SK-N-SH (cell line): ENCODE measurements at regions not wholly inside any gene's neighbourhood (a gene's known extent, or its start where the extent isn't known, plus 50 kb on each side); places are given as distances from the start of the nearest gene placed in this dataset.

Experiments
- CTCF ChIA-PET: fragments of 300-600, 350-600 bp; formaldehyde crosslinking; extraction: SDS; loops from one replicate; lab custom pipeline; 2021; lab: Yijun Ruan, JAX
- POLR2A ChIA-PET: fragments of 350-600 bp; sonication (Branson Sonifier 250); formaldehyde crosslinking; extraction: SDS; loops from one replicate; lab custom pipeline; 2020; ENCODE audit warnings: antibody characterized with exemption, inconsistent platforms; lab: Yijun Ruan, JAX
- DNase-seq: peaks from one replicate; pipeline ENCODE4 v3.0.0; 2012
- H2AFZ ChIP-seq: fragments of 200-600 bp; sonication (generic); 2 replicates; pipeline ENCODE4 v1.8.1; 2016; ENCODE audit warnings: antibody characterized with exemption, mild to moderate bottlenecking, low read depth
- H3F3A ChIP-seq: fragments of 200-600 bp; sonication (generic); replicated peaks from 2 replicates; pipeline ENCODE3; 2016; ENCODE audit warnings: antibody characterized with exemption, mild to moderate bottlenecking; ENCODE audit not compliant: insufficient read depth
- H3K27ac ChIP-seq, 2 experiments: fragments of 200-500 bp in 1 of 2; fragments of 200-600 bp in 1 of 2; sonication (Bioruptor generic) in 1 of 2; sonication (generic), shearing (Covaris generic) in 1 of 2; 2 replicates each; pipeline versions ENCODE4 v1.5.1 to v1.6.1; 2014 to 2016; ENCODE audit warnings: low read depth in 2 of 2, inconsistent platforms in 1 of 2, low read length in 1 of 2, mild to moderate bottlenecking in 1 of 2, mixed read lengths in 1 of 2
- H3K27me3 ChIP-seq: fragments of 200-600 bp; sonication (generic), shearing (Covaris generic); 2 replicates; pipeline ENCODE4 v1.6.1; 2016; ENCODE audit warnings: mixed run types; ENCODE audit not compliant: insufficient read depth
- H3K36me3 ChIP-seq, 2 experiments: fragments of 200-500 bp in 1 of 2; fragments of 200-600 bp in 1 of 2; sonication (Bioruptor generic) in 1 of 2; sonication (generic) in 1 of 2; replicated peaks in 1 of 2; 2 replicates each; pipeline versions ENCODE3 to v1.5.1; 2014 to 2016; ENCODE audit warnings: low read length in 1 of 2, mild to moderate bottlenecking in 1 of 2; ENCODE audit not compliant: insufficient read depth in 2 of 2, control insufficient read depth in 1 of 2
- H3K4me1 ChIP-seq, 2 experiments: fragments of 200-500 bp in 1 of 2; fragments of 200-600 bp in 1 of 2; sonication (Bioruptor generic) in 1 of 2; sonication (generic), shearing (Covaris generic) in 1 of 2; 2 replicates each; pipeline versions ENCODE4 v1.5.1 to v1.6.1; 2014 to 2016; ENCODE audit warnings: low read depth in 1 of 2, low read length in 1 of 2, mixed run types in 1 of 2; ENCODE audit not compliant: insufficient read depth in 2 of 2, control insufficient read depth in 1 of 2
- H3K4me2 ChIP-seq: fragments of 200-600 bp; sonication (generic), shearing (Covaris generic); 2 replicates; pipeline ENCODE4 v1.6.1; 2017; ENCODE audit warnings: mixed run types
- H3K4me3 ChIP-seq, 2 experiments: fragments of 200-500 bp in 1 of 2; fragments of 200-600 bp in 1 of 2; sonication (Bioruptor generic) in 1 of 2; sonication (generic), shearing (Covaris generic) in 1 of 2; 2 replicates each; pipeline versions ENCODE4 v1.5.1 to v1.8.1; 2014 to 2016; ENCODE audit warnings: low read depth in 2 of 2, inconsistent platforms in 1 of 2, low read length in 1 of 2, mild to moderate bottlenecking in 1 of 2, mixed read lengths in 1 of 2, moderate library complexity in 1 of 2
- H3K79me2 ChIP-seq: fragments of 200-600 bp; sonication (generic); 2 replicates; pipeline ENCODE4 v1.8.1; 2017; ENCODE audit warnings: mild to moderate bottlenecking; ENCODE audit not compliant: insufficient read depth
- H3K9ac ChIP-seq: fragments of 200-600 bp; sonication (generic); 2 replicates; pipeline ENCODE4 v1.6.1; 2017; ENCODE audit warnings: mixed run types
- H3K9me2 ChIP-seq: fragments of 200-600 bp; sonication (generic); 2 replicates; pipeline ENCODE4 v1.6.1; 2017; ENCODE audit warnings: mixed run types
- H3K9me3 ChIP-seq: fragments of 200-600 bp; sonication (generic); 2 replicates; pipeline ENCODE4 v1.6.1; 2017; ENCODE audit warnings: mixed run types, mild to moderate bottlenecking, moderate library complexity
- H4K20me1 ChIP-seq: fragments of 200-600 bp; sonication (generic); 2 replicates; pipeline ENCODE4 v1.6.1; 2017; ENCODE audit warnings: mild to moderate bottlenecking, mixed run types; ENCODE audit not compliant: insufficient read depth
- ELF1 ChIP-seq: IDR thresholded peaks from 2 replicates; pipeline ENCODE4 v1.4.0; 2012
- EP300 ChIP-seq, 2 experiments: IDR thresholded peaks; 2 replicates each; pipeline versions ENCODE4 v1.4.0 to v1.6.1; 2012; ENCODE audit warnings: borderline replicate concordance in 1 of 2, low read depth in 1 of 2, low read length in 1 of 2
- FOXJ3 ChIP-seq: sonication (generic); formaldehyde crosslinking; IDR thresholded peaks from 2 replicates; pipeline ENCODE4 v1.5.1; 2020; ENCODE audit warnings: mild to moderate bottlenecking, missing genetic modification reagents
- GATA2 ChIP-seq: sonication (generic); formaldehyde crosslinking; IDR thresholded peaks from 2 replicates; pipeline ENCODE4 v1.5.0; 2020; ENCODE audit warnings: mild to moderate bottlenecking, missing genetic modification reagents
- MEF2A ChIP-seq: IDR thresholded peaks from 2 replicates; pipeline ENCODE4 v1.4.0; 2012; ENCODE audit warnings: low read depth, borderline replicate concordance
- MXI1 ChIP-seq: IDR thresholded peaks from 2 replicates; pipeline ENCODE4 v1.6.1; 2012; ENCODE audit warnings: mild to moderate bottlenecking, low read depth, low read length, improper control_type of control experiment
- NFIC ChIP-seq: IDR thresholded peaks from 2 replicates; pipeline ENCODE4 v1.4.0; 2012; ENCODE audit warnings: borderline replicate concordance
- NRF1 ChIP-seq: IDR thresholded peaks from 2 replicates; pipeline ENCODE4 v1.6.1; 2012; ENCODE audit warnings: low read depth, mild to moderate bottlenecking, low read length
- RAD21 ChIP-seq: IDR thresholded peaks from 2 replicates; pipeline ENCODE4 v1.6.1; 2012; ENCODE audit warnings: mild to moderate bottlenecking, low read length
- SIN3A ChIP-seq: IDR thresholded peaks from 2 replicates; pipeline ENCODE4 v1.6.1; 2012; ENCODE audit warnings: low read depth, mild to moderate bottlenecking, low read length, moderate library complexity, borderline replicate concordance
- SMC3 ChIP-seq: IDR thresholded peaks from 2 replicates; pipeline ENCODE4 v1.6.1; 2012; ENCODE audit warnings: low read depth, low read length, improper control_type of control experiment
- TCF12 ChIP-seq: IDR thresholded peaks from 2 replicates; pipeline ENCODE4 v1.4.0; 2012
- TEAD4 ChIP-seq: IDR thresholded peaks from 2 replicates; pipeline ENCODE4 v1.4.0; 2012; ENCODE audit warnings: mild to moderate bottlenecking, borderline replicate concordance; ENCODE audit not compliant: insufficient read depth
- YY1 ChIP-seq: IDR thresholded peaks from 2 replicates; pipeline ENCODE4 v1.4.0; 2012; ENCODE audit warnings: low read depth, mild to moderate bottlenecking
- WGBS: methylation state at CpG from one replicate; pipeline ENCODE4 v1.1.6; 2017; ENCODE audit warnings: low lambda C conversion rate; 5-methylcytosine and 5-hydroxymethylcytosine counted together
- TF ChIP-seq, protein P1 (sequence below): IDR thresholded peaks from 2 replicates; pipeline ENCODE4 v1.6.1; 2012; ENCODE audit warnings: mild to moderate bottlenecking, low read depth, low read length, moderate library complexity

- no peaks in the 10 kb centered on the region for H3F3A ChIP-seq
- H3K4me1 ChIP-seq = no peaks in the 10 kb centered on the region
- H3K27ac ChIP-seq = no peak overlapping the region
- no peak overlapping the region for H3K9ac ChIP-seq
- no peak overlapping the region for H3K4me2 ChIP-seq
- CTCF ChIA-PET = interaction anchor here (2.0 kb wide), 1 partner anchor 272 kb away, joined by 5 read pairs; no protein-coding TSS in a partner anchor
- no peaks in the 10 kb centered on the region for H3K36me3 ChIP-seq
- POLR2A ChIA-PET = no interaction called here
- WGBS = 0% methylated on average over 5 of the region's 5 CpGs
- no peaks in the 10 kb centered on the region for H3K9me2 ChIP-seq
- no peaks in the 10 kb centered on the region; the same call in 1 of the 2 replicates for H3K27me3 ChIP-seq
- no peaks in the 10 kb centered on the region for H3K79me2 ChIP-seq
- DNase-seq = no peak
- H3K9me3 ChIP-seq = no peaks in the 10 kb centered on the region
- H3K4me3 ChIP-seq = no peak overlapping the region
- no peak overlapping the region for H2AFZ ChIP-seq
- H4K20me1 ChIP-seq = no peaks in the 10 kb centered on the region
- TF ChIP-seq NRF1 (no peak), FOXJ3 (CRISPR knock-in tag) (no peak), YY1 (no peak), ELF1 (no peak)
Measured at GRCh38 chr14:105951399-105951798, 425.0 kb downstream of the TMEM121 start.

- no peak for TF ChIP-seq GATA2 (CRISPR knock-in tag)
- no peak for TF ChIP-seq RAD21
- TF ChIP-seq SMC3 = no peak
- no peak for TF ChIP-seq SIN3A
- TF ChIP-seq MXI1 = no peak
- TF ChIP-seq, protein P1, sequence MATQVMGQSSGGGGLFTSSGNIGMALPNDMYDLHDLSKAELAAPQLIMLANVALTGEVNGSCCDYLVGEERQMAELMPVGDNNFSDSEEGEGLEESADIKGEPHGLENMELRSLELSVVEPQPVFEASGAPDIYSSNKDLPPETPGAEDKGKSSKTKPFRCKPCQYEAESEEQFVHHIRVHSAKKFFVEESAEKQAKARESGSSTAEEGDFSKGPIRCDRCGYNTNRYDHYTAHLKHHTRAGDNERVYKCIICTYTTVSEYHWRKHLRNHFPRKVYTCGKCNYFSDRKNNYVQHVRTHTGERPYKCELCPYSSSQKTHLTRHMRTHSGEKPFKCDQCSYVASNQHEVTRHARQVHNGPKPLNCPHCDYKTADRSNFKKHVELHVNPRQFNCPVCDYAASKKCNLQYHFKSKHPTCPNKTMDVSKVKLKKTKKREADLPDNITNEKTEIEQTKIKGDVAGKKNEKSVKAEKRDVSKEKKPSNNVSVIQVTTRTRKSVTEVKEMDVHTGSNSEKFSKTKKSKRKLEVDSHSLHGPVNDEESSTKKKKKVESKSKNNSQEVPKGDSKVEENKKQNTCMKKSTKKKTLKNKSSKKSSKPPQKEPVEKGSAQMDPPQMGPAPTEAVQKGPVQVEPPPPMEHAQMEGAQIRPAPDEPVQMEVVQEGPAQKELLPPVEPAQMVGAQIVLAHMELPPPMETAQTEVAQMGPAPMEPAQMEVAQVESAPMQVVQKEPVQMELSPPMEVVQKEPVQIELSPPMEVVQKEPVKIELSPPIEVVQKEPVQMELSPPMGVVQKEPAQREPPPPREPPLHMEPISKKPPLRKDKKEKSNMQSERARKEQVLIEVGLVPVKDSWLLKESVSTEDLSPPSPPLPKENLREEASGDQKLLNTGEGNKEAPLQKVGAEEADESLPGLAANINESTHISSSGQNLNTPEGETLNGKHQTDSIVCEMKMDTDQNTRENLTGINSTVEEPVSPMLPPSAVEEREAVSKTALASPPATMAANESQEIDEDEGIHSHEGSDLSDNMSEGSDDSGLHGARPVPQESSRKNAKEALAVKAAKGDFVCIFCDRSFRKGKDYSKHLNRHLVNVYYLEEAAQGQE = no peak
- no peak for TF ChIP-seq EP300 (IDR thresholded peaks at IDR 0.05; ENCODE audit: borderline replicate concordance in 1 of 2, low read depth in 1 of 2, low read length in 1 of 2)
- no peak for TF ChIP-seq TEAD4
- TF ChIP-seq NFIC = no peak
- TF ChIP-seq TCF12 = no peak
- no peak for TF ChIP-seq FOXJ3 (CRISPR knock-in tag)
- no peak for TF ChIP-seq YY1
- TF ChIP-seq MEF2A = no peak
- no peak overlapping the region for H3K4me3 ChIP-seq
- POLR2A ChIA-PET = no interaction called here
- H3K36me3 ChIP-seq = no peaks in the 10 kb centered on the region
- no peaks in the 10 kb centered on the region for H3F3A ChIP-seq
- H3K4me2 ChIP-seq = no peak overlapping the region
- H2AFZ ChIP-seq = no peak overlapping the region
- 13% methylated on average over 3 of the region's 5 CpGs for WGBS
- no peak overlapping the region for H3K9ac ChIP-seq
- H3K9me3 ChIP-seq = no peaks in the 10 kb centered on the region
- CTCF ChIA-PET = no interaction called here
- no peak for DNase-seq
- H4K20me1 ChIP-seq = no peaks in the 10 kb centered on the region
- H3K27ac ChIP-seq = no peak overlapping the region
- no peaks in the 10 kb centered on the region for H3K4me1 ChIP-seq
- H3K79me2 ChIP-seq = no peaks in the 10 kb centered on the region
- H3K27me3 ChIP-seq = no peaks in the 10 kb centered on the region; the same call in 1 of the 2 replicates
- H3K9me2 ChIP-seq = no peaks in the 10 kb centered on the region
Measured at GRCh38 chr14:105952222-105952621, 425.8 kb downstream of the TMEM121 start.
